ENCODE measurements at regions not wholly inside any gene's neighbourhood (a gene's known extent, or its start where the extent isn't known, plus 50 kb on each side); places are given as distances from the start of the nearest gene placed in this dataset.

- TF ChIP-seq IKZF3 (tag by site-specific recombination; IDR thresholded peaks at IDR 0.05): no peak
- TF ChIP-seq ZNF239 (tag by site-specific recombination; IDR thresholded peaks at IDR 0.05): no peak
- TF ChIP-seq ZNF585B (tag by site-specific recombination; IDR thresholded peaks at IDR 0.05): no peak
- TF ChIP-seq KLF1 (tag by site-specific recombination; IDR thresholded peaks at IDR 0.05): no peak
- TF ChIP-seq ZNF292 (tag by site-specific recombination; IDR thresholded peaks at IDR 0.05; ENCODE audit: borderline replicate concordance, low read depth): no peak
- TF ChIP-seq ZNF529 (tag by site-specific recombination; IDR thresholded peaks at IDR 0.05; ENCODE audit: insufficient replicate concordance): no peak
- no peak for TF ChIP-seq ZNF677 (tag by site-specific recombination; IDR thresholded peaks at IDR 0.05)
- TF ChIP-seq ZNF214 (tag by site-specific recombination; IDR thresholded peaks at IDR 0.05; ENCODE audit: borderline replicate concordance): no peak
Measured at GRCh38 chr3:18812316-18812715, 336.0 kb upstream of the KCNH8 start (continued).

- H3K4me3 ChIP-seq (ENCODE audit: low read depth, low read length): no peak overlapping the region
- no peaks in the 10 kb centered on the region for H3K4me1 ChIP-seq (ENCODE audit: control insufficient read depth, insufficient read depth, low read length)
- ChIA-PET POLR2A (no interaction called here), CTCF (no interaction called here)
- H3K27ac ChIP-seq (ENCODE audit: extremely low read depth, low read depth, low read length): no peak overlapping the region
- no peak for TF ChIP-seq ZNF394 (tag by site-specific recombination; IDR thresholded peaks at IDR 0.05; ENCODE audit: borderline replicate concordance)
- no peaks in the 10 kb centered on the region for H3K9me3 ChIP-seq (ENCODE audit: control insufficient read depth, insufficient read depth, low read depth, low read length)
- H3K36me3 ChIP-seq (ENCODE audit: control insufficient read depth in 2 of 2, insufficient read depth in 1 of 2, low read length in 2 of 2): no peaks in the 10 kb centered on the region
Measured at GRCh38 chr3:18810306-18810661, 338.0 kb upstream of the KCNH8 start.

- CTCF ChIA-PET: no interaction called here
- no peaks in the 10 kb centered on the region for H3K4me1 ChIP-seq (ENCODE audit: control insufficient read depth, insufficient read depth, low read length)
- TF ChIP-seq KLF16 (tag by site-specific recombination; IDR thresholded peaks at IDR 0.05) (no peak), ZNF777 (tag by site-specific recombination; IDR thresholded peaks at IDR 0.05; ENCODE audit: borderline replicate concordance) (no peak), ZNF140 (tag by site-specific recombination; IDR thresholded peaks at IDR 0.05) (no peak), ZNF510 (tag by site-specific recombination; IDR thresholded peaks at IDR 0.05; ENCODE audit: insufficient replicate concordance) (no peak), ZSCAN18 (tag by site-specific recombination; IDR thresholded peaks at IDR 0.05) (no peak), ZNF184 (tag by site-specific recombination; IDR thresholded peaks at IDR 0.05) (no peak), ZNF76 (tag by site-specific recombination; IDR thresholded peaks at IDR 0.05; ENCODE audit: borderline replicate concordance, low read depth) (no peak), HOXA7 (CRISPR knock-in tag; IDR thresholded peaks at IDR 0.05; ENCODE audit: borderline replicate concordance) (no peak), ZSCAN30 (tag by site-specific recombination; IDR thresholded peaks at IDR 0.05) (no peak), ZXDB (tag by site-specific recombination; IDR thresholded peaks at IDR 0.05) (no peak), INSM2 (tag by site-specific recombination; IDR thresholded peaks at IDR 0.05) (no peak), ZNF561 (tag by site-specific recombination; IDR thresholded peaks at IDR 0.05; ENCODE audit: borderline replicate concordance) (no peak), ZNF658 (tag by site-specific recombination; IDR thresholded peaks at IDR 0.05) (no peak)
- POLR2A ChIA-PET: no interaction called here
- no peak overlapping the region for H3K4me3 ChIP-seq (ENCODE audit: low read depth, low read length)
- H3K27ac ChIP-seq (ENCODE audit: extremely low read depth, low read depth, low read length): no peak overlapping the region
- no peaks in the 10 kb centered on the region for H3K36me3 ChIP-seq (ENCODE audit: control insufficient read depth in 2 of 2, insufficient read depth in 1 of 2, low read length in 2 of 2)
- no peaks in the 10 kb centered on the region for H3K9me3 ChIP-seq (ENCODE audit: control insufficient read depth, insufficient read depth, low read depth, low read length)
Measured at GRCh38 chr3:18809640-18810305, 338.5 kb upstream of the KCNH8 start.

All from HEK293 (cell line).